DND-41 (cell line): ENCODE measurements at regions not wholly inside any gene's neighbourhood (a gene's known extent, or its start where the extent isn't known, plus 50 kb on each side); places are given as distances from the start of the nearest gene placed in this dataset.

Experiments
- ATAC-seq: fragments of 200-7000 bp; cut with Tn5 transposase; 3 replicates; pipeline ENCODE4 v1.9.1; 2021; ENCODE audit warnings: low read depth; ENCODE audit not compliant: insufficient read depth
- DNase-seq: peaks from one replicate; pipeline ENCODE4 v3.0.0-alpha.2; 2020
- H2AFZ ChIP-seq: 2 replicates; pipeline ENCODE4 v1.6.0; 2012; ENCODE audit warnings: low read depth, low read length
- H3K27ac ChIP-seq: 2 replicates; pipeline ENCODE4 v1.5.1; 2012; ENCODE audit warnings: low read length, inconsistent platforms
- H3K27me3 ChIP-seq: fragments of 200-600 bp; sonication (generic); 2 replicates; pipeline ENCODE4 v1.6.0; 2012; ENCODE audit warnings: low read length, mild to moderate bottlenecking, inconsistent platforms; ENCODE audit not compliant: insufficient read depth, poor library complexity
- H3K36me3 ChIP-seq: 2 replicates; pipeline ENCODE4 v1.5.1; 2012; ENCODE audit warnings: low read length, inconsistent platforms; ENCODE audit not compliant: insufficient read depth
- H3K4me1 ChIP-seq: 2 replicates; pipeline ENCODE4 v1.5.1; 2012; ENCODE audit warnings: mild to moderate bottlenecking, low read length; ENCODE audit not compliant: insufficient read depth
- H3K4me2 ChIP-seq: 2 replicates; pipeline ENCODE4 v1.6.0; 2012; ENCODE audit warnings: mild to moderate bottlenecking, moderate library complexity, low read length, inconsistent platforms; ENCODE audit not compliant: insufficient read depth
- H3K4me3 ChIP-seq, 2 experiments: fragments of 200-600 bp in 1 of 2; shearing (Covaris generic) in 1 of 2; 2 replicates each; pipeline ENCODE4 v1.5.1; 2012 to 2016; ENCODE audit warnings: inconsistent platforms in 2 of 2, low read length in 2 of 2, mild to moderate bottlenecking in 2 of 2, low read depth in 1 of 2, moderate library complexity in 1 of 2
- H3K79me2 ChIP-seq: 2 replicates; pipeline ENCODE4 v1.6.0; 2012; ENCODE audit warnings: low read length, inconsistent platforms; ENCODE audit not compliant: insufficient read depth
- H3K9ac ChIP-seq: 2 replicates; pipeline ENCODE4 v1.6.0; 2012; ENCODE audit warnings: low read depth, mild to moderate bottlenecking, inconsistent platforms, low read length, moderate library complexity
- H3K9me3 ChIP-seq: 2 replicates; pipeline ENCODE4 v1.5.1; 2012; ENCODE audit warnings: low read length, moderate library complexity, mild to moderate bottlenecking, inconsistent platforms; ENCODE audit not compliant: insufficient read depth, severe bottlenecking
- H4K20me1 ChIP-seq: 2 replicates; pipeline ENCODE4 v1.6.0; 2012; ENCODE audit warnings: low read length; ENCODE audit not compliant: insufficient read depth
- EZH2 ChIP-seq: IDR thresholded peaks from 3 replicates; pipeline ENCODE4 v1.6.1; 2012; ENCODE audit warnings: borderline replicate concordance, low read depth, mild to moderate bottlenecking, moderate library complexity, low read length, inconsistent platforms; ENCODE audit not compliant: severe bottlenecking
- TF ChIP-seq, protein P1 (sequence below): IDR thresholded peaks from 2 replicates; pipeline ENCODE4 v1.5.1; 2012; ENCODE audit warnings: borderline replicate concordance, low read length, moderate library complexity, mild to moderate bottlenecking; ENCODE audit not compliant: poor library complexity, severe bottlenecking; ENCODE audit errors: extremely low read depth

DNA sequence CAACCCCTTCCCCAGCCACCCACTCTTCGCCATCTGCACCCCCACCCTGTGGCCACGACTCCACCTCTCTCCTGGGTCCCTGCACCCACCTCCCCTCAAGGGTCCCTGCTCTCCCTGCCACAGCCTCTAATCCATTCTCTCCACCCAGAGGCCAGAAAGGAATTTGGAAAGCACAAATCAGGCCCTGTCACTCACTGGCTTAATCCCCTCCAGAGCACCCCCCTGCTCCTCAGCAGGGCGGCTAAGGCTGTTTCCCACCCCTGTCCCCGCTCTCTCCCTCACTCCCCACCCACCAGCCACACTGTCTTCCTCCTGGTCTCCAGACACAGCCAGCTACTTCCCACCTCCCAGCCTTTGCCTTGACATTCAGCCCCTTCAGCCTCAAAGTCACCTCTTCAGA is 150.0 kb upstream of the LINGO1 start:
- no peaks in the 10 kb centered on the region for H3K79me2 ChIP-seq
- H3K36me3 ChIP-seq: no peaks in the 10 kb centered on the region
- H4K20me1 ChIP-seq: peaks cover 3% of the 10 kb centered on the region; the same call in 1 of the 2 replicates
- DNase-seq (no peak), ATAC-seq (no peak)
- no peaks in the 10 kb centered on the region for H3K4me1 ChIP-seq
- H3K27ac ChIP-seq: no peak overlapping the region
- no peaks in the 10 kb centered on the region for H3K9me3 ChIP-seq
- no peaks in the 10 kb centered on the region for H3K27me3 ChIP-seq
- no peak overlapping the region for H2AFZ ChIP-seq
- H3K4me3 ChIP-seq: no peak overlapping the region
- TF ChIP-seq, protein P1, sequence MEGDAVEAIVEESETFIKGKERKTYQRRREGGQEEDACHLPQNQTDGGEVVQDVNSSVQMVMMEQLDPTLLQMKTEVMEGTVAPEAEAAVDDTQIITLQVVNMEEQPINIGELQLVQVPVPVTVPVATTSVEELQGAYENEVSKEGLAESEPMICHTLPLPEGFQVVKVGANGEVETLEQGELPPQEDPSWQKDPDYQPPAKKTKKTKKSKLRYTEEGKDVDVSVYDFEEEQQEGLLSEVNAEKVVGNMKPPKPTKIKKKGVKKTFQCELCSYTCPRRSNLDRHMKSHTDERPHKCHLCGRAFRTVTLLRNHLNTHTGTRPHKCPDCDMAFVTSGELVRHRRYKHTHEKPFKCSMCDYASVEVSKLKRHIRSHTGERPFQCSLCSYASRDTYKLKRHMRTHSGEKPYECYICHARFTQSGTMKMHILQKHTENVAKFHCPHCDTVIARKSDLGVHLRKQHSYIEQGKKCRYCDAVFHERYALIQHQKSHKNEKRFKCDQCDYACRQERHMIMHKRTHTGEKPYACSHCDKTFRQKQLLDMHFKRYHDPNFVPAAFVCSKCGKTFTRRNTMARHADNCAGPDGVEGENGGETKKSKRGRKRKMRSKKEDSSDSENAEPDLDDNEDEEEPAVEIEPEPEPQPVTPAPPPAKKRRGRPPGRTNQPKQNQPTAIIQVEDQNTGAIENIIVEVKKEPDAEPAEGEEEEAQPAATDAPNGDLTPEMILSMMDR: no peak
- TF ChIP-seq EZH2: no peak
- H3K9ac ChIP-seq: no peak overlapping the region
- H3K4me2 ChIP-seq: no peak overlapping the region

DNA sequence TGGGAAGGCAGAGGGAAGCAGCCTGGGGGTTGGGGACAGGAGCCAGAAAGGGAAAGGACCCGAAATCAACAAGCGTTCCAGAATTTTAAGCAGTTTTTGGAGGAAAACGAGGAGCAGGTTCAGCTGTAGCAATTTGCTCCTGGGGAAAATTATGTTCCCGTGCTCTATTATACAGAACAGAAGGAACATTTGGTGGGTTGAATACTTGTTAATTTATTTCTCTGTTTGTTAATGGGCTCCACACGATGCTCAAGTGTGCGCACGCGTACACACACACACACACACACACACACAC is 149.2 kb upstream of the LINGO1 start:
- Histone ChIP-seq H2AFZ (no peak overlapping the region), H3K4me2 (no peak overlapping the region), H3K4me1 (no peaks in the 10 kb centered on the region), H3K27me3 (no peaks in the 10 kb centered on the region), H3K4me3 (no peak overlapping the region), H3K9me3 (no peaks in the 10 kb centered on the region), H3K27ac (no peak overlapping the region), H3K9ac (no peak overlapping the region), H4K20me1 (peaks cover 3% of the 10 kb centered on the region; the same call in 1 of the 2 replicates), H3K79me2 (no peaks in the 10 kb centered on the region), H3K36me3 (no peaks in the 10 kb centered on the region)
- ATAC-seq (no peak), DNase-seq (no peak)
- TF ChIP-seq, protein P1: no peak
- no peak for TF ChIP-seq EZH2

DNA sequence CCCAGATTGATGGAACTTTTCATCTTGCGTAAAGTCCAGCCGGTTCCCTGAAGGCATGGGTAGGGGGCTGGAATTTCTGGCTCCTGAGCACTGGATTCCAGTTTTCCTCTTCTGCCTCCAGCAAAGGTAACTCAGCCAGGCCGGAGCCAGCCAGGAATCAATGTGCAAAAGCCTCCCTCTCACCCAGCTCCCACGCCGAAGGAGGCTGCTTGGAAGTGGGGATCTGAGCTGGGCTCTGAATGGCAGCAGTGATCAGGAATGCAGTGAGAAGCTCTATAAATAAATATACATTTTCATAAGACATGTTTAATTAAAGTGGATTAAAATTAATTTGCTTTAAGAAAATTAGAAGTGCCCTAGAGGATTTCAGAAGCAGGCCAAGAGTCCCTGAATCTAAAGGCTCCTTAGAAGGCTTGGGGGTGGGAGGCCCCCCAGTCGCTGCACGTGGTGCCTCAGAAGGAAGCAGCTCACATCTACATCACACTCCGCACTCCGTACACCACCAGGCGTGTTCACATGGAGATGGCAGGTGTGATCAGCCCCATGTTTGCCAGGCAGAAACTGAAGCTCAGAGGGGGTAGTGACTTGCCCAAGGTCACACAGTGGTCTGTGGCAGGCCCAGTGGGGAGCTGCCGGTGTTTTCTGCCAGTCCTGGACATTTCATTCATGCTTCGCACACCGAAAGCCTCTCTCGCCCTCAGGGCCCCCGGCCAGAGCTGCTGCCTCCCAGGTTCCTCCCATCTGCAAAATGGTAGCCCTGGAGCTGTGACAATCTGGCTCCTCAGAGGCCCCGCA is 148.6 kb upstream of the LINGO1 start:
- DNase-seq: no peak
- Histone ChIP-seq H3K9me3 (no peaks in the 10 kb centered on the region), H3K4me3 (no peak overlapping the region), H3K79me2 (no peaks in the 10 kb centered on the region), H4K20me1 (peaks cover 3% of the 10 kb centered on the region; the same call in 1 of the 2 replicates), H3K27me3 (no peaks in the 10 kb centered on the region), H3K9ac (no peak overlapping the region), H3K36me3 (no peaks in the 10 kb centered on the region), H3K27ac (no peak overlapping the region), H3K4me1 (no peaks in the 10 kb centered on the region), H3K4me2 (no peak overlapping the region), H2AFZ (no peak overlapping the region)
- TF ChIP-seq EZH2: no peak
- TF ChIP-seq, protein P1: no peak
- ATAC-seq: no peak

DNA sequence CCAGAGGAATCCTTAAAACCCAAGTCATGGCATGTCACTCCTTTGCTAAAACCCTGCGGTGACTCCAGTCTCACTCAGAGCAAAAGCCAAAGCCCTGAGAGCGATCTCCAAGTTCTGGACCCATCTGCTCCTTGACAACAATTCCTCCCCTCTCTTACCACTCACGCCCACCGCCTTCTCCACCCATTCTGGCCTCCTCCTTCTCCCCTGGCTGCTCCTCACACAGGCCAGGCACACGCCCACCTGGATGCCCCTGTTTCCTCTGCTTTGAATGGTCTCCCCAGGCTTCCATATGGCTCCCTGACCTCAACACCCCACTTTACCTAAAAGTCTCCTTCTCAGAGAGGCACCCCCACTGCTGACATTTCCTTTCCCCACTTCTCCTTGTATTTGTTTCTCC is 146.1 kb upstream of the LINGO1 start:
- H3K9me3 ChIP-seq: no peaks in the 10 kb centered on the region
- no peak overlapping the region for H2AFZ ChIP-seq
- H3K27ac ChIP-seq: no peak overlapping the region
- H3K27me3 ChIP-seq: no peaks in the 10 kb centered on the region
- DNase-seq: no peak
- H3K36me3 ChIP-seq: no peaks in the 10 kb centered on the region
- no peak for ATAC-seq
- H3K9ac ChIP-seq: no peak overlapping the region
- no peaks in the 10 kb centered on the region for H3K4me1 ChIP-seq
- no peak overlapping the region for H3K4me3 ChIP-seq
- no peak for TF ChIP-seq EZH2
- TF ChIP-seq, protein P1: no peak
- H3K79me2 ChIP-seq: no peaks in the 10 kb centered on the region
- H3K4me2 ChIP-seq: no peak overlapping the region
- H4K20me1 ChIP-seq: no peaks in the 10 kb centered on the region; the same call in 1 of the 2 replicates
